MV-4-11 (cell line): ENCODE measurements at regions not wholly inside any gene's neighbourhood (a gene's known extent, or its start where the extent isn't known, plus 50 kb on each side); places are given as distances from the start of the nearest gene placed in this dataset.

ENCODE experiments used
- DNase-seq: peaks from one replicate; lab custom pipeline; 2025; lab: John Stamatoyannopoulos, UW

DNA sequence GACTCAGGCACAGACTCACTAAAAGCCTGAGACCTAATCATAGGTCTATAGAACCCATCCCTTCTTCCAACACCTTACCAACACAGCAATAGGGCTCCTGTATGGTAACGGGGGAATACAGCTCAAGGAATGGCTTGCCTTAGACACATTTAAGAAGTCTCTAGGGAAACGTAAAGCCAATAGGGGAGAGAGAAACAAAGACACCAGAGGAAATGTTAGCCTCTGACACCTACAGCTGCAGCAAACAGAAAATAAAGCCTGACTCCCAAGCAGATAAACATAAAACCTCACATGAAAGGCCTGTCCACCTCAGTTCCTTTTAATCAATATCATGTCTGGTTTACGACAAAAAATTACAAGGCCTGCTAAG, 51.1 kb upstream of the NCOA1 start:
- DNase-seq, result no peak

DNA sequence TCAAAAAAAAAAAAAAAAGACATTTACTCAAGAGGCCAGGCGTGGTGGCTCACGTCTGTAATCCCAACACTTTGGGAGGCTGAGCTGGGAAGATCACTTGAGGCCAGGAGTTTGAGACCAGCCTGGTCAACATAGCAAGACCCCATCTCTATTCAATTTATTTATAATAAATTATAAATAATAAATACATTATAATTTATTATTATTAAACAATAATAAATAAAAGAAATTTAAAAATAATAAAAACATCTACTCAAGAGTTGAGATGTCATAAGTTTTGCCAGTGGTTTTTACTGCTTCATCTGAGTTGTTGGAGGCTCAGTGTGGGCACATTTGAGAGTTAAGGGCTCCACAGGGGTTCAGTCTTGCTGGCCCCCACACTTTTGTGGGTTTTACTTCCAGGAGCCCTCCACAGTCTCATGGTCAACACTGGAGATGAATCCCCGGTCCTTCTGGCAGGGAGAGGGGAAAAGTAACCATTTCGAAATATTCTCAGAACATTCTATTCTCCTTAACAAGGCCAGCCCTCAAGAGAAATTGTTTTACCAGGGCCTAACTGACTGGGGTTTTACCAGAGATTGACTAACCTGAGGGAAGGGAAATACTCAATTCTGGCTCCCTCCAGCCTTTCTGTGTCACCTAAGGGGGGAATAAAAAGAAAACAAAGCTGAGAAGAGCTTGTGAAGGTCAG, 51.6 kb upstream of the NCOA1 start:
- DNase-seq, result no peak

- DNase-seq, result peak; percentile 39
Measured at GRCh38 chr2:24438106-24438505, 52.9 kb upstream of the NCOA1 start.

DNA sequence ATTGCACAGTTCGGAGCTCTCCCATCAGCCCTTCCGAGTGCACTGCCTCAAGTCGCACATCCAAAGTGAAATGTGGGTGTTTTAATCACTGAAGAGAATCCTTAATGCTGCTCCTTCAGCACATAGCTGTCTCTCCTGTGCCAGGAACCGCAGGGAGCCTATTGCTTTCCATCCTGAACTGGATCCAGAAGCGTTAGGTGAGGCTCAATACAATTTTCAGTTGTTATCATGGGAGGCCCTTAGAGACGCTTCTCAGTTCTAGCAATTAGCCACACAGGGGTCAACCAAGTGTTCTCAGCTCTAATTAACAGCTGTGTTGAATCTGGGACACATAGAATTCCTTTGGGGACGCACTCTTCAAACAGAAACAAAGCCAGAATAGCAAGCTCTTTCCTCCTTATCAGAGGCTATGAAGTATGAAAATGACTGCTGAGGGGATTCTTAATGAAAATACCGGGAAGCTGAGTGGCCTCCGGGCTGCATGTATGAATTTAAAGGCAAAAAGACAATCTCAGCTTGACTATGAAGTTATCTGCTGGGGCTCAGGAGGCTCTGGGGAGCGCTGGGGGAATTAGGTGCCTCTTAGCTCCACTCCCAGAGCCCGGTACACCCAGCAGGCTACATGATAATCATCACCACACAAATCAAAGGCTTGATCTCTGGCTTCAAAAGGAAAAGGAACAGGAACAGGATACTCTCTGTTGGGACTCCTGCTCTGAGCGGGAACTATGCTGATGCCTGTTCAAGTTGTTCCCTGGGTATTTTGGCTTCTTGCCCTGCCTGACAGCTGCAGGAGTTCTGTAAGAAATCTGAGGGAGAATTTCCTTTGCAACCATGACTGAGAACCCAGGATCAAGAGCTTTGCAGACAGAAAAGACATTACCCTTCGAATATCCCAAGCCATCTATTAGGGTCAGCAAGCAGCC, 55.4 kb upstream of the NCOA1 start:
- DNase-seq, result no peak

- no peak for DNase-seq
Measured at GRCh38 chr2:24434541-24434940, 56.5 kb upstream of the NCOA1 start.

GRCh38 chr2:24432735-24433134, 58.3 kb upstream of the NCOA1 start:
- peak; percentile 57 for DNase-seq

- DNase-seq, result no peak
Measured at GRCh38 chr2:24432121-24432520, 58.9 kb upstream of the NCOA1 start.

DNA sequence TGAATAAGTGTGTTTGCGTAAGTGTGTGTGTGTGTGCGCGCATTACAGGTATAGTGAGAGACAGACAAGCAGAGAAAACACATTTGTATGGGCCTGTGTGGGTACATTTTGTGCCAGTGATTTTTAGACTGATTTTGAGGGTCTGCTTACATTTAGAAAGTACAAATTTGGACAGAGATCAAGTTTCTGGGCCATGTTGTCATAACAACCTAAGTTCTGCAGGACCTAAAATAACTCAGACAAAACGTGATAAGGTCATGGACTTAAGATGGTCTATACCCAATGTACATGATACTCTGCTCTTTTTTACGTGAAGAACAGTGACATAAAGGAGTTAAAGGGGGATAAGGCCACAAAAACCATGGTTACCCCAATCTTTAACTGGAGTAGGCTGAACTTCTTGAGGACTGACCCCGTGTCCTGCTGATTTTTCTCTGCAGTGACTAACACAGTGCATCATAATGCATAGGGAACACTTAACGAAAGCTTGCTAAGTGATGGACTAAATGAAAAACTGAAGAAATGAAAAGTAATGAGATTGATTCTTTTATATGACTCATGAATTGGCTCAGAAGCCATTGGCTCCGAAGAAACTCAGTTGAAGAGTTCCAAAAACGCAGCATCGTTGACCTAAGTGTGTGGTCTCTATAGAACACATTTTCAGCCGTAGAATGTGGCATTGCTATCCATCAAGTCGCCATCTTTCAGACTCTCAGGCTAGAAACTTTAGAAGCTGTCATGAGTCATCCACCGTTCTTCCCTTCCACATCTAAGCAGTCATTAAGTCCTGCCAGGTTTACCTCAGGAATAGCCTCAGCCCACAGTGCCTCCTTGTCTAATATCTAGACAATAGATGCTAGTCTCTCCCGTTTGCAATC, 61.6 kb upstream of the NCOA1 start:
- DNase-seq, result no peak

- no peak for DNase-seq
Measured at GRCh38 chr2:24424387-24424786, 64.1 kb upstream of the ITSN2 start.

- no peak for DNase-seq
Measured at GRCh38 chr2:24423095-24423494, 62.8 kb upstream of the ITSN2 start.

- DNase-seq, result peak; percentile 31
Measured at GRCh38 chr2:24421668-24422067, 61.3 kb upstream of the ITSN2 start.

DNA sequence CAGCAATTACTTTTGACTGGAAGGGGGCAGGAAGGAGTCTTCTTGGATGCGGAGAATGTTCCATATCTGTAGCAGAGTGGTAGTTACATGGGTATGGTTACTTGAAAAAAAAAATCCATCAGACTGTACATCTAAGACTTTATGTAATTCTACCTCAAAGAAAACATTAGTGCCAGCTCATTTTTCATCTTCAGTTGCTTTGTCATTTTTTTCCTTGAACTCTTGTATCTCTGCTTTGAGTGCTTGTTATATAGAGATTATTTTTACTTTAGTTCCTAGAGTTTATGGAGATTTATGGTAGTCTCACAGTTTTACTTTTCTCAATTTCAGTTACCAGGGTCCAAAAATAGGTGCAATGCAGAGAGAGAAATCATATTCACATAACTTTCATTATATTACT, 60.0 kb upstream of the ITSN2 start:
- no peak for DNase-seq

DNA sequence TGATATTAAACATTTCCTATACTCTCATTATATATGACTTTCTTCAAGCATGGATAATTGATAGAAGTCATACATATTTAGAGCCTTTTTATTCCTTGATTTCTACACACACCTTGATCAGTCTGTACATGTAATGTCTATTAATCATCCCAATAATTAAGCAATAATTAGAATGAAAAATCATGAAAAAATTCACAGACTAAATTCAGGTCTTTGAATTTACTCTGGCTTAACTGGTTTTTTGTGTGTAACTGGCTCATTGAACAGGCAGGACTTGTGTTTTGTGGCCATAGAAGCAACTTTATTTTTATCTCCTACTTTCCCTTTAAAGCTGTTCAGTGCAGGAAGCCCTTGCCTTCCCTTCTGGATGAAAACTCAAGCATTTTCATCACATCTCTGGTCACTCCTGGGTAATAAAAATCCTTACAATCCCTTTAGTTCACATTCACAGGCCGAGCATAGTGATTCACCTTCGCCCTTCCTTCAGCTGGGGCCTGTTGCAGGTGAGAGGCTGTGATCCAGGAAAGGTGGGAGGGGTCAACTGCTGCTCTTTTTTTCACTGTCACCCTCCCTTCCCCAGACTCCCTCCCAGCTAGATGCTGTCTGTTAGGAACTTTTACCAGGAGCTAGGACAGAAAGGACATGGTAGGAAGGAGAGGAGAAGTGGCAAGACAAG, 58.0 kb upstream of the ITSN2 start:
- DNase-seq, result no peak

DNA sequence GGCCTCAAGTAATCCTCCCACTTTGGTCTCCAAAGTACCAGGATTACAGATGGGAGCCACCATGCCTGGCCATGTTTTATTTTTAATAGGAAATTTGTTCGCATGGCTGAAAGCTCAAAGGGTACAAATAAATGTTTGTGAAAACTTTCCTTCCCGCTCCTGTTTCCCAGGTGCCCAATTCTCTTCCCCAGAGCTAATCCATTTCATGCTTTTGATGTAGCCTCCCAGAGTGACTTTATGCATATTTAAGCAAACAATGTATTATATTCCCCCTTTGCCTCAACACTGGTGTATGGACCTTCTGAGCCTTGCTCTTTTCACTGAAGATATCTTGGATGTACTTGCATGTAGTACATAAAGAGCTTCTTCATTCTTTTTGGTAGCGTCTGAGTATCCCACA, 52.5 kb upstream of the ITSN2 start:
- DNase-seq, result no peak

DNA sequence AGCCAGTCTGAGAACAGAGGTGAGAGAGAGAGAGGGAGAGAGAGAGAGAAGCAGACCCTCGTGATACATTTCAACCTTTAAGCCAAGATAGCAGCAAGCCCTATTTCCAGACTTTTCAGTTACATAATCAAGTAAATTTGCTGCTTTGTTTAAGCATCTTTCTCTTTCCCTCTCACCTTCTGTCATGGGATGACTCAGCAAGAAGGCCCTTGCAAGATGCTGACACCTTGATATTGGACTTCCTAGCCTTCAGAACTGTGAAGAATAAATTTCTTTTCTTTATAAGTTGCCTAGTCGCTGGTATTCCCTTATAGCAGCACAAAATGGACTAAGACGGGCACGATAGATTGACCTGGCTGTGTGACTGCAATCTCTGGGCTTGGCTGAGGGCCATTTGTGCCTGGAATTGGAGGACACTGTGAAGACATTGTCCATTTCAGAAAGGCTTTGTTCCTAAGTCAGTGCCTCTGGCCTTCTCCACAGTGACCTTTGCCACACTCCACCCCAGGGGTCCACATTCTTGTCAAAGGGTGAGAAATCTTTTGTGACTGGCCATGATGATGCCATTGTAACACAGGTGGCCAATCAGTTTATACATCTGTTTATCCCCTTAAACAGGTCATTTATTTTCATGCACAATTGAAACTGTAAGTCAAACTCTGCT, 51.3 kb upstream of the ITSN2 start:
- no peak for DNase-seq

GRCh38 chr2:24410976-24411375, 50.6 kb upstream of the ITSN2 start:
- DNase-seq, result no peak

- DNase-seq, result peak; percentile 57
Measured at GRCh38 chr2:24409700-24410556, 49.6 kb upstream of the ITSN2 start.
